ENCODE measurements at regions not wholly inside any gene's neighbourhood (a gene's known extent, or its start where the extent isn't known, plus 50 kb on each side); places are given as distances from the start of the nearest gene placed in this dataset.

DNA sequence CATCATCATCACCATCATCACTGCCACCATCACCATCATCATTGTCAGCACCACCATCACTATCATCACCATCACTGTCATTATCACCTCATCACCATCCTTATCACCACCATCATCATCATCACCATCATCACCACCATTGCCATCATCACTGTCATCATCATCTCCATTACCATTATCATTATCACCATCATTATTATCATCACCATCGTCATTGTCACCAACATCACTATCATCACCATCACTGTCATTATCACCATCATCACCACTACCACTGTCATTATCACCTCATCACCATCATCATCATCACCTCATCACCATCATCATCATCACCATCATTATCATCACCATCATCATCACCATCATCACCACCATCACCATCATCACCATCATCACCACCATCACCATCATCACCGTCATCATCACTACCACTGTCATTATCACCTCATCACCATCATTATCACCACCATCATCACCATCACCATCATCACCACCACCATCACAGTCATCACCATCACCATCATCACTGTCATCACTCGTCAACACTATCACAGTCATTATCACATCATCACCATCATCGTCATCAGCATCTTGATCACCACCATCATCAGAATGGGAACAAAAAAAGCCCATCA is 191.1 kb downstream of the TTLL2 start (continued):
- TF ChIP-seq SUPT5H (IDR thresholded peaks at IDR 0.05): no peak
- peak; percentile 14; the same call in 1 of the 2 replicates for TF ChIP-seq MYBL2 (IDR thresholded peaks at IDR 0.05; ENCODE audit: low read depth)
- TF ChIP-seq MYBL2 (CRISPR knock-in tag; IDR thresholded peaks at IDR 0.05; ENCODE audit: borderline replicate concordance): no peak
- TF ChIP-seq, protein P1, sequence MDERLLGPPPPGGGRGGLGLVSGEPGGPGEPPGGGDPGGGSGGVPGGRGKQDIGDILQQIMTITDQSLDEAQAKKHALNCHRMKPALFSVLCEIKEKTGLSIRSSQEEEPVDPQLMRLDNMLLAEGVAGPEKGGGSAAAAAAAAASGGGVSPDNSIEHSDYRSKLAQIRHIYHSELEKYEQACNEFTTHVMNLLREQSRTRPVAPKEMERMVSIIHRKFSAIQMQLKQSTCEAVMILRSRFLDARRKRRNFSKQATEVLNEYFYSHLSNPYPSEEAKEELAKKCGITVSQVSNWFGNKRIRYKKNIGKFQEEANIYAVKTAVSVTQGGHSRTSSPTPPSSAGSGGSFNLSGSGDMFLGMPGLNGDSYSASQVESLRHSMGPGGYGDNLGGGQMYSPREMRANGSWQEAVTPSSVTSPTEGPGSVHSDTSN (CRISPR knock-in tag; IDR thresholded peaks at IDR 0.05; ENCODE audit: low read depth): no peak
- TF ChIP-seq, protein P1 (tag; conservative IDR thresholded peaks at IDR 0.05; ENCODE audit: low read depth): no peak
- TF ChIP-seq POLR2H (tag; IDR thresholded peaks at IDR 0.05; ENCODE audit: low read depth): no peak
- no peak for TF ChIP-seq FOXK2 (conservative IDR thresholded peaks at IDR 0.05 in 1 of 2, IDR thresholded peaks at IDR 0.05 in 1 of 2; ENCODE audit: low read depth in 2 of 2)
- no peak for TF ChIP-seq CAMTA2 (CRISPR knock-in tag; conservative IDR thresholded peaks at IDR 0.05)
- TF ChIP-seq XRCC3 (IDR thresholded peaks at IDR 0.05): no peak
- no peak for TF ChIP-seq ARNT (IDR thresholded peaks at IDR 0.05)
- TF ChIP-seq, protein P2, sequence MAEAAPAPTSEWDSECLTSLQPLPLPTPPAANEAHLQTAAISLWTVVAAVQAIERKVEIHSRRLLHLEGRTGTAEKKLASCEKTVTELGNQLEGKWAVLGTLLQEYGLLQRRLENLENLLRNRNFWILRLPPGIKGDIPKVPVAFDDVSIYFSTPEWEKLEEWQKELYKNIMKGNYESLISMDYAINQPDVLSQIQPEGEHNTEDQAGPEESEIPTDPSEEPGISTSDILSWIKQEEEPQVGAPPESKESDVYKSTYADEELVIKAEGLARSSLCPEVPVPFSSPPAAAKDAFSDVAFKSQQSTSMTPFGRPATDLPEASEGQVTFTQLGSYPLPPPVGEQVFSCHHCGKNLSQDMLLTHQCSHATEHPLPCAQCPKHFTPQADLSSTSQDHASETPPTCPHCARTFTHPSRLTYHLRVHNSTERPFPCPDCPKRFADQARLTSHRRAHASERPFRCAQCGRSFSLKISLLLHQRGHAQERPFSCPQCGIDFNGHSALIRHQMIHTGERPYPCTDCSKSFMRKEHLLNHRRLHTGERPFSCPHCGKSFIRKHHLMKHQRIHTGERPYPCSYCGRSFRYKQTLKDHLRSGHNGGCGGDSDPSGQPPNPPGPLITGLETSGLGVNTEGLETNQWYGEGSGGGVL (CRISPR knock-in tag; IDR thresholded peaks at IDR 0.05): no peak
- no peak for TF ChIP-seq SPI1 (IDR thresholded peaks at IDR 0.05; ENCODE audit: borderline replicate concordance, low read depth, low read length)
- no peak for TF ChIP-seq NUFIP1 (IDR thresholded peaks at IDR 0.05; ENCODE audit: partially characterized antibody)
- TF ChIP-seq, protein P3, sequence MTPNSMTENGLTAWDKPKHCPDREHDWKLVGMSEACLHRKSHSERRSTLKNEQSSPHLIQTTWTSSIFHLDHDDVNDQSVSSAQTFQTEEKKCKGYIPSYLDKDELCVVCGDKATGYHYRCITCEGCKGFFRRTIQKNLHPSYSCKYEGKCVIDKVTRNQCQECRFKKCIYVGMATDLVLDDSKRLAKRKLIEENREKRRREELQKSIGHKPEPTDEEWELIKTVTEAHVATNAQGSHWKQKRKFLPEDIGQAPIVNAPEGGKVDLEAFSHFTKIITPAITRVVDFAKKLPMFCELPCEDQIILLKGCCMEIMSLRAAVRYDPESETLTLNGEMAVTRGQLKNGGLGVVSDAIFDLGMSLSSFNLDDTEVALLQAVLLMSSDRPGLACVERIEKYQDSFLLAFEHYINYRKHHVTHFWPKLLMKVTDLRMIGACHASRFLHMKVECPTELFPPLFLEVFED (CRISPR knock-in tag; conservative IDR thresholded peaks at IDR 0.05): peak; percentile 53; the same call in 1 of the 2 replicates
- TF ChIP-seq, protein P4, sequence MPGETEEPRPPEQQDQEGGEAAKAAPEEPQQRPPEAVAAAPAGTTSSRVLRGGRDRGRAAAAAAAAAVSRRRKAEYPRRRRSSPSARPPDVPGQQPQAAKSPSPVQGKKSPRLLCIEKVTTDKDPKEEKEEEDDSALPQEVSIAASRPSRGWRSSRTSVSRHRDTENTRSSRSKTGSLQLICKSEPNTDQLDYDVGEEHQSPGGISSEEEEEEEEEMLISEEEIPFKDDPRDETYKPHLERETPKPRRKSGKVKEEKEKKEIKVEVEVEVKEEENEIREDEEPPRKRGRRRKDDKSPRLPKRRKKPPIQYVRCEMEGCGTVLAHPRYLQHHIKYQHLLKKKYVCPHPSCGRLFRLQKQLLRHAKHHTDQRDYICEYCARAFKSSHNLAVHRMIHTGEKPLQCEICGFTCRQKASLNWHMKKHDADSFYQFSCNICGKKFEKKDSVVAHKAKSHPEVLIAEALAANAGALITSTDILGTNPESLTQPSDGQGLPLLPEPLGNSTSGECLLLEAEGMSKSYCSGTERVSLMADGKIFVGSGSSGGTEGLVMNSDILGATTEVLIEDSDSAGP (CRISPR knock-in tag; IDR thresholded peaks at IDR 0.05): no peak
- 0 out of 2 replicates have a peak, but pooled peaks have one; percentile 27 for TF ChIP-seq EHMT2 (IDR thresholded peaks at IDR 0.05)
- TF ChIP-seq, protein P5, sequence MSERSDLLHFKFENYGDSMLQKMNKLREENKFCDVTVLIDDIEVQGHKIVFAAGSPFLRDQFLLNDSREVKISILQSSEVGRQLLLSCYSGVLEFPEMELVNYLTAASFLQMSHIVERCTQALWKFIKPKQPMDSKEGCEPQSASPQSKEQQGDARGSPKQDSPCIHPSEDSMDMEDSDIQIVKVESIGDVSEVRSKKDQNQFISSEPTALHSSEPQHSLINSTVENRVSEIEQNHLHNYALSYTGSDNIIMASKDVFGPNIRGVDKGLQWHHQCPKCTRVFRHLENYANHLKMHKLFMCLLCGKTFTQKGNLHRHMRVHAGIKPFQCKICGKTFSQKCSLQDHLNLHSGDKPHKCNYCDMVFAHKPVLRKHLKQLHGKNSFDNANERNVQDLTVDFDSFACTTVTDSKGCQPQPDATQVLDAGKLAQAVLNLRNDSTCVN (CRISPR knock-in tag; IDR thresholded peaks at IDR 0.05): 0 out of 2 replicates have a peak, but pooled peaks have one; percentile 14
- peak in 1 of 2 experiments; percentile 39; a peak in 2 of 4 replicates for TF ChIP-seq HDAC1 (IDR thresholded peaks at IDR 0.05)
